ENCODE measurements at regions not wholly inside any gene's neighbourhood (a gene's known extent, or its start where the extent isn't known, plus 50 kb on each side); places are given as distances from the start of the nearest gene placed in this dataset.

DNA sequence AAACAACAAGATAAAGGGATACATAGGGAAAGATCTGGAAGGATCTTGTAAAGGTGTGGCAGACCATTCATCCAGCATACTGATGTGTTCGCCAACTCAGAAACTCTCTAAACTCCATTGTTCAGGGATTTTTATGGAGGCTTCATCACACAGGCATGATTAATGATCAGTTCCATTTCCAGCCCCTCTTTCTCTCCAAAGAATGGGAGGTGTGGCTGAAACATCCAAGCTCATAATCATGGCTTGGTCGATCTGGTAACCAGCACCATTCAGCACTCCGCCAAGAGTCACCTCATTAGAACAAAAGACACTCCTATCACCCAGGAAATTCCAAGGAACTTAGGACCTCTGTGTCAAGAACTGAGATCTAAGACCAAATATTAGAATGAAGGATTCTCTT, 180.6 kb upstream of the RNPC3 start:
- H3K36me3 ChIP-seq (ENCODE audit: control insufficient read depth in 4 of 4, insufficient read depth in 4 of 4, low read length in 4 of 4) = no peaks in the 10 kb centered on the region
- WGBS, 2 donors = 77 to 81% methylated on average over 3 of the region's 3 CpGs
- no peak for ATAC-seq (ENCODE audit: insufficient read depth, low FRiP score)
- no peaks in the 10 kb centered on the region for H3K4me1 ChIP-seq (ENCODE audit: control insufficient read depth in 5 of 5, insufficient read depth in 5 of 5, low read length in 5 of 5)
- H3K9me3 ChIP-seq (ENCODE audit: control insufficient read depth in 4 of 4, insufficient read depth in 3 of 4, low read length in 3 of 4) = no peaks in the 10 kb centered on the region
- TF ChIP-seq, protein P1, sequence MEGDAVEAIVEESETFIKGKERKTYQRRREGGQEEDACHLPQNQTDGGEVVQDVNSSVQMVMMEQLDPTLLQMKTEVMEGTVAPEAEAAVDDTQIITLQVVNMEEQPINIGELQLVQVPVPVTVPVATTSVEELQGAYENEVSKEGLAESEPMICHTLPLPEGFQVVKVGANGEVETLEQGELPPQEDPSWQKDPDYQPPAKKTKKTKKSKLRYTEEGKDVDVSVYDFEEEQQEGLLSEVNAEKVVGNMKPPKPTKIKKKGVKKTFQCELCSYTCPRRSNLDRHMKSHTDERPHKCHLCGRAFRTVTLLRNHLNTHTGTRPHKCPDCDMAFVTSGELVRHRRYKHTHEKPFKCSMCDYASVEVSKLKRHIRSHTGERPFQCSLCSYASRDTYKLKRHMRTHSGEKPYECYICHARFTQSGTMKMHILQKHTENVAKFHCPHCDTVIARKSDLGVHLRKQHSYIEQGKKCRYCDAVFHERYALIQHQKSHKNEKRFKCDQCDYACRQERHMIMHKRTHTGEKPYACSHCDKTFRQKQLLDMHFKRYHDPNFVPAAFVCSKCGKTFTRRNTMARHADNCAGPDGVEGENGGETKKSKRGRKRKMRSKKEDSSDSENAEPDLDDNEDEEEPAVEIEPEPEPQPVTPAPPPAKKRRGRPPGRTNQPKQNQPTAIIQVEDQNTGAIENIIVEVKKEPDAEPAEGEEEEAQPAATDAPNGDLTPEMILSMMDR (IDR thresholded peaks at IDR 0.05; ENCODE audit: control extremely low read depth, extremely low read depth) = no peak
- no peak overlapping the region for H3K9ac ChIP-seq (ENCODE audit: insufficient read depth in 1 of 2, low read length in 2 of 2)
- H3K4me3 ChIP-seq = no peak overlapping the region
- H3K27me3 ChIP-seq (ENCODE audit: control insufficient read depth in 3 of 3, insufficient read depth in 3 of 3, low read length in 2 of 3) = no peaks in the 10 kb centered on the region
- no peak for DNase-seq
- H3K27ac ChIP-seq (ENCODE audit: low read depth in 1 of 2, low read length in 1 of 2) = no peak overlapping the region

DNA sequence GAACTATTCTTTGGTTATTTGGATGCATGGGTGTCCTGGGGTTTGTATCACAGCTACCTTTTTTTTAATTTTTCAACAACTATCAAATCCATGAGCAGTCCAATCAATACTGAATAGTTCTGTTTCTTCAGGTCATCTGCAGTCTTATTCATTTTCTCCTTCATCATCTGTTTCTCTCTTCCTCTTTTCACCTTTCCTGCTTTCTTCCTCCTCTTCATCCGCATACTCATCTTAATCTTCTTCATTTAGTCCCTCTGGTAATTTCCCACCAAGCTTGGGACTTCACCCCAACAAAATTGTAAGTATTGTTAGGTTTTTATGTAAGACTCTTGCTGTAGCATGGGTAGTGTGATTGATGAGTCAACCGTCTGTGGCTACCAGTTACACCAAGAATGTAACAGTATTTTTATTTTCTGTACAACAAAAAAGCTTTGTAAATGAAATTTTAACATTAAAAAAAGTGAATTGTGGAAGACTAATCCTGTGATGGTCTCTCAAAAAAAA, 184.1 kb upstream of the RNPC3 start:
- Histone ChIP-seq H3K4me1 (ENCODE audit: control insufficient read depth in 5 of 5, insufficient read depth in 5 of 5, low read length in 5 of 5) (no peaks in the 10 kb centered on the region), H3K27ac (ENCODE audit: low read depth in 1 of 2, low read length in 1 of 2) (no peak overlapping the region), H3K36me3 (ENCODE audit: control insufficient read depth in 4 of 4, insufficient read depth in 4 of 4, low read length in 4 of 4) (no peaks in the 10 kb centered on the region), H3K9ac (ENCODE audit: insufficient read depth in 1 of 2, low read length in 2 of 2) (no peak overlapping the region), H3K27me3 (ENCODE audit: control insufficient read depth in 3 of 3, insufficient read depth in 3 of 3, low read length in 2 of 3) (no peaks in the 10 kb centered on the region), H3K4me3 (no peak overlapping the region), H3K9me3 (ENCODE audit: control insufficient read depth in 4 of 4, insufficient read depth in 3 of 4, low read length in 3 of 4) (no peaks in the 10 kb centered on the region)
- no peak for DNase-seq
- no peak for ATAC-seq (ENCODE audit: insufficient read depth, low FRiP score)
- TF ChIP-seq, protein P1 (IDR thresholded peaks at IDR 0.05; ENCODE audit: control extremely low read depth, extremely low read depth) = no peak
- WGBS, 2 donors = 91 to 92% methylated on average over 2 of the region's 2 CpGs

DNA sequence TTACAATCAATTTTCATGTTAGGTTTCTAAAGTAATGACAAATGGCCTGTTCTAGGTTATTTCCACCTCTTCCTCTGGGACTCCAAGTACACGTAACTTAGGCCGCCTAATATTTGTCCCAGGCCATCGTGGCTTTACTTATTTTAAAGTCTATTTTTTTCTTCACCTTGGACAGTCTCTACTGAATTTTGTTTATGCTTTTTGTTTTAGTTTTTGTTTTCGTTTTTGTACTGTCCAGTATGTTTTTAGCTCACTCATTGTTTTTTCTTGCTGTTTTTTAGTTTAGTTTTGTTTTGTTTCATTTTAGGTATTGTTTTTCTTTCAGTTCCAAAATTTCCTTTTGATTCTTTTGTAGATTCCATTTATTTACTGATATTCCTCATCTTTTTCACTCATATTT, 187.7 kb upstream of the RNPC3 start:
- 74 to 81% methylated on average over 4 of the region's 4 CpGs for WGBS, 2 donors

More for the DNA sequence above, 187.7 kb upstream of the RNPC3 start:
- Histone ChIP-seq H3K4me1 (ENCODE audit: control insufficient read depth in 5 of 5, insufficient read depth in 5 of 5, low read length in 5 of 5) (no peaks in the 10 kb centered on the region), H3K9ac (ENCODE audit: insufficient read depth in 1 of 2, low read length in 2 of 2) (no peak overlapping the region), H3K9me3 (ENCODE audit: control insufficient read depth in 4 of 4, insufficient read depth in 3 of 4, low read length in 3 of 4) (no peaks in the 10 kb centered on the region), H3K27ac (ENCODE audit: low read depth in 1 of 2, low read length in 1 of 2) (no peak overlapping the region), H3K36me3 (ENCODE audit: control insufficient read depth in 4 of 4, insufficient read depth in 4 of 4, low read length in 4 of 4) (no peaks in the 10 kb centered on the region), H3K4me3 (no peak overlapping the region), H3K27me3 (ENCODE audit: control insufficient read depth in 3 of 3, insufficient read depth in 3 of 3, low read length in 2 of 3) (no peaks in the 10 kb centered on the region)
- TF ChIP-seq, protein P1 (IDR thresholded peaks at IDR 0.05; ENCODE audit: control extremely low read depth, extremely low read depth) = no peak
- ATAC-seq (ENCODE audit: insufficient read depth, low FRiP score) = no peak
- DNase-seq = no peak
